ENCODE measurements at regions not wholly inside any gene's neighbourhood (a gene's known extent, or its start where the extent isn't known, plus 50 kb on each side); places are given as distances from the start of the nearest gene placed in this dataset.
"Not testable (repeated sequence)": the region's sequence is repeated elsewhere in the genome, so short reads cannot be mapped to it uniquely, and the experiment has no call there.

DNA sequence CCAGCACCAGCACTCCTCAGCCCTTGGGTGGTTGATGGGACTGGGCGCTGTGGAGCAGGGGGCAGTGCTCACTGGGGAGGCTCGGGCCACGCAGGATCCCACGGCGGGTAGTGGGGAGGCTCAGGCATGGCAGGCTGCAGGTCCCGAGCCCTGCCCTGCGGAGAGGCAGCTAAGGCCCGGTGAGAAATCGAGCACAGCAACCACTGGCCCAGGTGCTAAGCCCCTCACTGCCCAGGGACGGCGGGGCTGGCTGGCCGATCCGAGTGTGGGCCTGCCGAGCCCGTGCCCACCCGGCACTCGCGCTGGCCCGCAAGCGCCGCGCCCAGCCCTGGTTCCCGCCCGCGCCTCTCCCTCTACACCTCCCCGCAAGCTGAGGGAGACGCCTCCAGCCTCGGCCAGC is 56.0 kb upstream of the ZNF195 start:
- TF ChIP-seq, protein P1, sequence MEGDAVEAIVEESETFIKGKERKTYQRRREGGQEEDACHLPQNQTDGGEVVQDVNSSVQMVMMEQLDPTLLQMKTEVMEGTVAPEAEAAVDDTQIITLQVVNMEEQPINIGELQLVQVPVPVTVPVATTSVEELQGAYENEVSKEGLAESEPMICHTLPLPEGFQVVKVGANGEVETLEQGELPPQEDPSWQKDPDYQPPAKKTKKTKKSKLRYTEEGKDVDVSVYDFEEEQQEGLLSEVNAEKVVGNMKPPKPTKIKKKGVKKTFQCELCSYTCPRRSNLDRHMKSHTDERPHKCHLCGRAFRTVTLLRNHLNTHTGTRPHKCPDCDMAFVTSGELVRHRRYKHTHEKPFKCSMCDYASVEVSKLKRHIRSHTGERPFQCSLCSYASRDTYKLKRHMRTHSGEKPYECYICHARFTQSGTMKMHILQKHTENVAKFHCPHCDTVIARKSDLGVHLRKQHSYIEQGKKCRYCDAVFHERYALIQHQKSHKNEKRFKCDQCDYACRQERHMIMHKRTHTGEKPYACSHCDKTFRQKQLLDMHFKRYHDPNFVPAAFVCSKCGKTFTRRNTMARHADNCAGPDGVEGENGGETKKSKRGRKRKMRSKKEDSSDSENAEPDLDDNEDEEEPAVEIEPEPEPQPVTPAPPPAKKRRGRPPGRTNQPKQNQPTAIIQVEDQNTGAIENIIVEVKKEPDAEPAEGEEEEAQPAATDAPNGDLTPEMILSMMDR (IDR thresholded peaks at IDR 0.05; ENCODE audit: insufficient read depth, low read depth, low read length, missing control alignments) = no peak
- DNase-seq (ENCODE audit: low read depth) = no peak
- no peak overlapping the region for H3K4me3 ChIP-seq (ENCODE audit: low read depth, low read length)

DNA sequence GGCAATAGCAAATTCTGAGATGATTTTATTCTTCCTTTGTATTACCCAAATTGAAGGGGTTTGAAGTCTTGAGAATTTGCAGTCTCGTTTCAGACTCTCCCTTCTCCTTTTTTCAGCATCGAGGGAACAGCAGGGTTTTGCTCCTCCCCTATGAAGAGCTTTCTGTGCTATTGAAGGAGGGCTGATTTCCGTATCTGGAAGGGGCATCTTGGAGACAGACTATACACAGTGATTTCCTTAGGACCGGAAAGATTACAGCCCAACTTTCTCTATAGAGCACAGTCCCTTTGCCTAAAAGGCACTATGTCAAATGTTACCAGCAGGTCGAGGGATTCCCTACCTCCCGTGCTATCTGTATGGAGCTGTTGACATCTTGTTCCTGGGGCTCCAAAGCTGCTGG is 50.2 kb upstream of the ZNF195 start:
- H3K4me3 ChIP-seq (ENCODE audit: low read depth, low read length); DNase-seq (ENCODE audit: low read depth): not testable (repeated sequence)

All from GM12865 (cell line).